HG02798 (cell line): ENCODE measurements at regions not wholly inside any gene's neighbourhood (a gene's known extent, or its start where the extent isn't known, plus 50 kb on each side); places are given as distances from the start of the nearest gene placed in this dataset.
"Not testable (repeated sequence)": the region's sequence is repeated elsewhere in the genome, so short reads cannot be mapped to it uniquely, and the experiment has no call there.

Experiments used
- ATAC-seq: cut with Tn5 transposase; IDR thresholded peaks from one replicate; pipeline ENCODE4 v1.9.1; 2021; ENCODE audit warnings: mild to moderate bottlenecking; ENCODE audit not compliant: unreplicated experiment, poor library complexity

GRCh38 chr2:193270816-193271215 is 1076.1 kb upstream of the TMEFF2 start:
- ATAC-seq = no peak

GRCh38 chr2:193267496-193268002 is 1072.8 kb upstream of the TMEFF2 start:
- no peak for ATAC-seq

DNA sequence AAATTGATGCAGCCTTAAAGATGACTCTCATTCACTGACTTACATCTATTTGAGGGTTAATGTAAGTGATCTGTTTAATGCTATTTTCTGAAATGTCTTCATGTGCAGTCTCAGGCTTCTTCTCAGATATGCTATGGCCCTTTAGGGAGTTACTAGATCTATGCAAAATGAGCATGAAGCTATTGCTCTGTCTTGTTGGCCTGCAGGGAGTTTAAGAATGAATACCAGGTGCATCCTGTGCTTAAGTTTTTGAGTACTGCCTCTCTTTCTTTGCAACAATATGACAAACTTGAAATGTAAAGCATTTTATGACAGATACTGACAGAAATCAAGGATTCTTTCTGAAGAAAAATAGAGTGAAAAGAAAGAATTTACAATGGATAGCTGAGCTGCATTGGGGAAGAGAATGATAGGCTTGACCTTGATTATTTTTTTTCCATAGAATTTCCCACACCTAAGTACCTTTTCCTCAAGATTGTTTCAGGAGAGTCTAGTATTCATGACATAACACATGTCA is 1058.3 kb upstream of the TMEFF2 start:
- ATAC-seq = no peak

DNA sequence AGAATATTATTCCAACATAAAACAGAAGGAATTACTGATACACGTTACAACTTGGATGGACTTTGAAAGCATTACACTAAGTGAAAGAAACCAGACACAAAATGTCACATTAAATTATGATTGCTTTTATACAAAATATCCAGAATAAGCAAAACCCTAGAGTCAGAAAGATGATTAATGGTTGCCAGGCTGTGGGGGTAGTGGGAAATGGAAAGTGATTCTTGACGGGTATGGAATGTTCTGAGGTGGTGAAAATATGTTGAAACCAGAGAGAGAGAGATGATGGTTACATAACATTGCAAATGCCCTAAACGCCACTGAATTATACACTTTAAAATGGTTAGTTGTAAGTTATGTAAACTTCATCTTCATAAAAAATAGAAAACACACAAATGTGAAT is 1057.2 kb upstream of the TMEFF2 start:
- no peak for ATAC-seq

GRCh38 chr2:193250389-193250788 is 1055.7 kb upstream of the TMEFF2 start:
- no peak for ATAC-seq

GRCh38 chr2:193240752-193241151 is 1046.0 kb upstream of the TMEFF2 start:
- no peak for ATAC-seq

GRCh38 chr2:193231634-193232033 is 1036.9 kb upstream of the TMEFF2 start:
- ATAC-seq = no peak

DNA sequence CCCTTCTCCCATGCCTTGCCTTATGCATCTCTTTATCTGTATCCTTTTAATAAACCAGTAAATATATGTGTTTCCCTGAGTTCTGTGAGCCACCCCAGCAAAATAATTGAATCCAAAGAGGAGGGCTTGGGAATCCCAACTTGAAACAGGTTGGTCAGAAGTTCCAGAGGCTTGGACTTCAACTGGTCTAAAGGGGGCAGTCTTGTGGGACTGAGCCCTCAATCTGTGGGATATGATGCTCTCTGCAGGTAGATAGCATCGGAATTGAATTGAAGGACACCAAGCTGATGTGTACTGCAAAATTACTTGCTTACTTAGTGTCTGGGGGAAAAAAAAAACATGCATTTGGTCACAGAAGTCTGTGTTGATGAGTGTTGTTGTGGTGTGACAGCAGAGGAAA is 1033.5 kb upstream of the TMEFF2 start:
- ATAC-seq = no peak

- no peak for ATAC-seq
Observed at GRCh38 chr2:193222454-193222853, 1027.7 kb upstream of the TMEFF2 start.

GRCh38 chr2:193219413-193219812 is 1024.7 kb upstream of the TMEFF2 start:
- no peak for ATAC-seq

GRCh38 chr2:193201583-193201982 is 1006.9 kb upstream of the TMEFF2 start:
- no peak for ATAC-seq

DNA sequence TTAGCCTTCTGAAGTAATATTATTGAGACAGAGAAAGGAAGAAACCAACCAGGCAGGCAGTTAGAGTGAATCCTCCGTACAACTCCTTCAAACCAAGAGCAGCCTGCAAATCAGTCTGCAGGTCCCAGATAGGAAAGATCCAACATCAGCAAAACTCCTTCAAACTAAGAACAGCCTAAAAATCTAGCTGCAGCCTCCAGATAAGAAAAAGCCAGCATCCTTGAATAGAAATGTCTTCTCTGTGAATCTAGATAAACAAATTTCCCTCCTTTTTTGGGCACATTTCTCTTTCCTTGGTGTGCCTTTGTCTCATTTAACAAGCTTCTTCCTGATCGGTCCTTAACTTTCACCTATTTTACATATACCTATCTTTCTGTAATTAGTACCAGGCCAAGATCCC is 1004.6 kb upstream of the TMEFF2 start:
- ATAC-seq = no peak

DNA sequence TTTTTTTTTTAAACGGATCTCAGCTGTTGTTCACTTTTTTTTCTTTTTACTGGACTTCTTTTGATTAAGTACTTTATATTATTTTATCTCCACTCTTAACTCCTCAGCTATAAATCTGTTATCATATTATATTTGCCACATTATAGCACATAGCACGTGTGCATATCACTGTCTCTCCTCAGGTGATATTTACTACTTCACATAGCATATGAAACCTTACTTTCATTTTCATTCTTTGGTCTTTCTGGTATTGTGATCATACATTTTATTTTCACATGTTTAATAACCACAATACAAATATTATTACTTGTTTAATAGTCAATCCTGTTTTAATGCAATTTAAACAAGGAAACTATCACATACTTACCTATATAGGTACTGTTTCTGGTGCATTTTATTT is 993.1 kb upstream of the TMEFF2 start:
- peak; percentile 79 for ATAC-seq

DNA sequence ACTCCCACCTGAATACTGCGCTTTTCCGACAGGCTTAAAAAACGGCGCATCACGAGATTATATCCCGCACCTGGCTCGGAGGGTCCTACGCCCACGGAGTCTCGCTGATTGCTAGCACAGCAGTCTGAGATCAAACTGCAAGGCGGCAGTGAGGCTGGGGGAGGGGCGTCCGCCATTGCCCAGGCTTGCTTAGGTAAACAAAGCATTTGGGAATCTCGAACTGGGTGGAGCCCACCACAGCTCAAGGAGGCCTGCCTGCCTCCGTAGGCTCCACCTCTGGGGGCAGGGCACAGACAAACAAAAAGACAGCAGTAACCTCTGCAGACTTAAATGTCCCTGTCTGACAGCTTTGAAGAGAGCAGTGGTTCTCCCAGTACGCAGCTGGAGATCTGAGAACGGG is 976.2 kb upstream of the TMEFF2 start:
- not testable (repeated sequence) for ATAC-seq

DNA sequence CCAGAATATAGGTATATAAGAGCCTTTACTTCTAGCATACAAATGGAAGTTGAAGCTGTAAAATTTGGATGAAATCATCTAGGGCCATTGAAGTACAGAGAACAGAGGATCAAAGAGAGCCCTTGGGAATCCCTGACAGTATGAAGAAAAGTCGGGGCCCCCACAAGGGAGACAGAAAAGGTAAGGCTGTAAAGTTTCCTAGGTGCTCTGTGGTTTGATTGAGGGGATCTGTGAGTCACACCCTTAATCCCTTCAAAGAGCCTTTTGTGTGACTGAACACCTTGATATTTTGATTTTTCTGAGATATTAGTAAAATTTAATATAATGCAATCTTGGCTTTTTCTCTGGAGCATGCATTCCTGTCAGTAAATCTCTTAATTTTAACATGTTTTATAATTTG is 961.7 kb upstream of the TMEFF2 start:
- ATAC-seq = no peak

GRCh38 chr2:193154076-193154475 is 959.3 kb upstream of the TMEFF2 start:
- no peak for ATAC-seq

- no peak for ATAC-seq
Observed at GRCh38 chr2:193153576-193153975, 958.8 kb upstream of the TMEFF2 start.

DNA sequence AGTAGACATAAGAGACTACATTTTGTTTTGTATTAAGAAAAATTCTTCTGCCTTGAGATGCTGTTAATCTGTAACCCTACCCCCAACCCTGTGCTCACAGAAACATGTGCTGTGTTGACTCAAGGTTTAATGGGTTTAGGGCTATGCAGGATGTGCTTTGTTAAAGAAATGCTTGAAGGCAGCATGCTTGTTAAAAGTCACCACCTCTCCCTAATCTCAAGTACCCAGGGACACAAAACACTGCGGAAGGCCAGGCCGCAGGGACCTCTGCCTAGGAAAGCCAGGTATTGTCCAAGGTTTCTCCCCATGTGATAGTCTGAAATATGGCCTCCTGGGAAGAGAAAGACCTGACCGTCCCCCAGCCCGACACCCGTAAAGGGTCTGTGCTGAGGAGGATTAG is 947.7 kb upstream of the TMEFF2 start:
- ATAC-seq = not testable (repeated sequence)

DNA sequence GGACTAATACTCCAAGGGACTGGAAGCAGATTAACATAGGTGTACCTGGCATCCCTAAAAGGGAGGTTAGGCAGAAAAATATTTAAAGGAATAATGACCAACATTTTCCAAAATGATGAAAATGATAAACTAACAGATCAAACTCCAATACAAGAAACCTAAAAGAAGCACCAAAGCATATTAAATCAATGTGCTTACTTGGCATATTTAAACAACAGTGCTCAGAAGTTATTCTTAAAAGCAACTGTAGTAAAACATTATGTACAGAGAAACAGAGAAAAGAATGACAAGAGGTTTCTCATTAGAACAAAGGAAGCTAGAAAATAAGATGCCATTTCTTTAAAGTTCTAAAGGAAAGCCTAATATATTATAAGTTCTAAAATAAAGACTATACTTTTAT is 947.3 kb upstream of the TMEFF2 start:
- ATAC-seq = no peak

GRCh38 chr2:193140895-193141294 is 946.2 kb upstream of the TMEFF2 start:
- ATAC-seq = not testable (repeated sequence)

DNA sequence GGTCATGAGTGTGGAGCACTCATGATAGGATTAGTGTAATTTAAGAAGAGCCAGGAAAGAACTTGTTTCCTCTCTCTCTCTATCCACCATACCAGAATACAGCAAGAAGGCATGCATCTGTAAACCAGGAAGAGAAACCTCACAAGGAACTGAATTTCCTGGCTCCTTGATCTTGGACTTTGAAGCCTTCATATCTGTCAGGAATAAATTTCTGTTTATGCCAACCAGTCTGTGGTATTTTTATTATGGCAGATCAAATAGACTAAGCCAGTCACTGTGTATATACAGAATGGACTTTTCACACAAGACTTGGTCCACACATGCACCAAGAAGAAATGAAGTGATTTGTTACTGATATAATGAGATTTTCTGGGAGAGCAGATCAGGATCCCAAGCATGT is 930.1 kb upstream of the TMEFF2 start:
- ATAC-seq = no peak

- ATAC-seq = no peak
Observed at GRCh38 chr2:193114827-193115226, 920.1 kb upstream of the TMEFF2 start.

GRCh38 chr2:193112986-193113385 is 918.3 kb upstream of the TMEFF2 start:
- no peak for ATAC-seq
